EH (cell line): ENCODE measurements at regions not wholly inside any gene's neighbourhood (a gene's known extent, or its start where the extent isn't known, plus 50 kb on each side); places are given as distances from the start of the nearest gene placed in this dataset.
"Not testable (repeated sequence)": the region's sequence is repeated elsewhere in the genome, so short reads cannot be mapped to it uniquely, and the experiment has no call there.

Experiments used
- DNase-seq: peaks from one replicate; pipeline ENCODE4 v3.0.0-alpha.2; 2015; ENCODE audit warnings: low read depth

- no peak for DNase-seq
These were observed 981.1 kb downstream of the SLC6A15 start for GRCh38 chr12:83931451-83931850.

DNA sequence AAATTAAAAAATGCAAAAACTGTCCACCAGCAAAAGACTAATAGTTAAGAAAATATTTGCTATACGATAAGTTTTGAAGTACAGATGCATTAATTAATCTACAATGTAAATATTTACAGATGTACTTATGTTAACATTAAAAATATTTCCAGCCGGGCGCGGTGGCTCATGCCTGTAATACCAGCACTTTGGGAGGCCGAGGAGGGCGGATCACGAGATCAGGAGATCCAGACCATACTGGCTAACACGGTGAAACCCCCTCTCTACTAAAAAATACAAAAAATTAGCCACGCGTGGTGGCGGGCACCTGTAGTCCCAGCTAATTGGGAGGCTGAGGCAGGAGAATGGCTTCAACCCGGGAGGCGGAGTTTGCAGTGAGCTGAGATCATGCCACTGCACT is 982.8 kb downstream of the SLC6A15 start:
- DNase-seq: not testable (repeated sequence)

- no peak for DNase-seq
These were observed 991.6 kb downstream of the SLC6A15 start for GRCh38 chr12:83920821-83921547.

- DNase-seq: no peak
These were observed 993.5 kb downstream of the SLC6A15 start for GRCh38 chr12:83919081-83919480.

GRCh38 chr12:83904175-83904574 is 1008.4 kb downstream of the SLC6A15 start:
- no peak for DNase-seq

DNA sequence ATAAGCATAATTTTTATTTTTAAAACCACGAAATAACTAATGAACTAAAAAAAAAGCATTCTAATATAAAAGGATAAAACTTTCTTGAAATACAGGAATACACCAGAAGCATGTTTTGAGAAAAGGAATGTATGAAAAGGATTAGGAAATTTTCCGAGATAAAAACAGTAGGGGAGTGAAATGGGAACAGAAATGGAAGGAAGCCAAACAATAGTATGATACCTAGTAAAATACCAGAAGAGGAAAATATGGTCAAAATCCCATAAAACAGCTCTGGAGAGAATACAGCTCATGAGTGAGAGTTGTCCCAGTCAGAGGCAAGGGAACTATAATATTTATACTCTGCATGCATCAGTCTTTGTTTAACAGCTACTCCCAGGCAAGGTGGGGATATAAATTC is 1016.2 kb downstream of the SLC6A15 start:
- DNase-seq: peak; percentile 26

DNA sequence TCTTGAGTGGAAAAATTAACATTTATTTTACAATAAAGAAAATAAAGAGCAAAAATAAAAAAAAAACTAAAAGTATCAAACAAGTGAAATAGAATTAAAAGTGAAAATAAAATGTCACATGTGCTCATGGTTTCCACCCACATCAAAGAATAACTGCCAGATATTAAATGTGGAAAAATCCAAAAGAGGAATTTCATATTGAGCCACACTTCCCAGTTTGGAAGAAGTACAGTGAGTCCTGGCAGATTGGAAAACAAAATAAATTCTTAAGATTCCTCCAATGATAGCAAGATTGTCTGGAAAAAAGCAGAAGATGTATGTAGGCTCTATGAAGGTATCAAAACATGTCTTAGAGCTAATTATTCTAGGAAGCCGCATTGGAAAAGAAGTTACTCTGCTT is 1019.5 kb downstream of the SLC6A15 start:
- DNase-seq: no peak

- no peak for DNase-seq
These were observed 1022.9 kb downstream of the SLC6A15 start for GRCh38 chr12:83889745-83890144.

GRCh38 chr12:83886479-83886878 is 1026.1 kb downstream of the SLC6A15 start:
- DNase-seq: no peak

DNA sequence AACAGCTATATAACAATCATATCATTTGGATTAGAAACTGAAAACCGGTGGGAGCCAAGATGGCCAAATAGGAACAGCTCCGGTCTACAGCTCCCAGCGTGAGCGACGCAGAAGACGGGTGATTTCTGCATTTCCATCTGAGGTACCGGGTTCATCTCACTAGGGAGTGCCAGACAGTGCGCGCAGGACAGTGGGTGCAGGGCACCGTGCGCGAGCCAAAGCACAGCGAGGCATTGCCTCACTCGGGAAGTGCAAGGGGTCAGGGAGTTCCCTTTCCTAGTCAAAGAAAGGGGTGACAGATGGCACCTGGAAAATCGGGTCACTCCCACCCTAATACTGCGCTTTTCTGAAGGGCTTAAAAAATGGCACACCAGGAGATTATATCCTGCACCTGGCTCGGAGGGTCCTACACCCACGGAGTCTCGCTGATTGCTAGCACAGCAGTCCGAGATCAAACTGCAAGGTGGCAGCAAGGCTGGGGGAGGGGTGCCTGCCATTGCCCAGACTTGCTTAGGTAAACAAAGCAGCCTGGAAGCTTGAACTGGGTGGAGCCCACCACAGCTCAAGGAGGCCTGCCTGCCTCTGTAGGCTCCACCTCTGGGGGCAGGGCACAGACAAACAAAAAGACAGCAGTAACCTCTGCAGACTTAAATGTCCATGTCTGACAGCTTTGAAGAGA is 1041.5 kb downstream of the SLC6A15 start:
- not testable (repeated sequence) for DNase-seq

DNA sequence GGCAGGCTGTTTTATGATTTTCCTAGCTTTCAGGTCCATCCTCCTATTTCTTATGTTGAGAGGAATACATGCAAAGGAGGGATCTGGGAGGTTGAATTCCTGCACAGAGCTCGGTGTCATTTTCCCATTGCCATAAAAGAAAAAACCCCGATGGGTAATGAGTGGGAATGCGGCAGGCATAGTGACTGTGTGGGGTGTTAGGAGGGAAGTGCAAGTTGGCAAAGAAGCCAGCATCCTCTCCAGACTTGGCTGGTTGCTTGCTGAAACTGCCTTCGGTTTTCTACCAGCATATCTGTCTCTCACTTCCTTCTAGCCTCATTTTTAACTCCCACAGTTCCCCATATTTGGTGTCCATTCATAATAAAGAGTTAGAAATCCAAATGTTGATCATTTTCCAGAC is 1046.1 kb downstream of the SLC6A15 start:
- no peak for DNase-seq

DNA sequence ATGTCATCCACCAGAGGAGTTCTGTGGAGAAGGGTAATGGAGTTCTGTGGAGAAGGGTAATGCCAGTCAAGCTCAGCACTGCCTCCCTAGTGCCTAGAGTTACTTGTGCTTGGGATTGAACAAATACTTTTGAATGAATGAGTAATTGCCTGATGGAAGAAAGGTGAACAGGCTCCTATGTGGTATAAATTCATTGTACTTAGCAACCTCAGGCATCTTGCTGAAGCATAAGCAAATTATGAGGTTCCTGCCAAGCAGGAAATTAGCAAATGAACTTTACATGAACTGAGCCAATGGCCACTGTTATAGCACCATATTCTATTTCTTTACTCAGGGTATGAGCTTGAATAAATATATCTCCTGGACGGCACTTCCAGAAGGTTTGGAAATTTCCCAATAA is 1047.2 kb downstream of the SLC6A15 start:
- DNase-seq: peak; percentile 19

- peak; percentile 28 for DNase-seq
These were observed 1048.5 kb downstream of the SLC6A15 start for GRCh38 chr12:83864054-83864453.

DNA sequence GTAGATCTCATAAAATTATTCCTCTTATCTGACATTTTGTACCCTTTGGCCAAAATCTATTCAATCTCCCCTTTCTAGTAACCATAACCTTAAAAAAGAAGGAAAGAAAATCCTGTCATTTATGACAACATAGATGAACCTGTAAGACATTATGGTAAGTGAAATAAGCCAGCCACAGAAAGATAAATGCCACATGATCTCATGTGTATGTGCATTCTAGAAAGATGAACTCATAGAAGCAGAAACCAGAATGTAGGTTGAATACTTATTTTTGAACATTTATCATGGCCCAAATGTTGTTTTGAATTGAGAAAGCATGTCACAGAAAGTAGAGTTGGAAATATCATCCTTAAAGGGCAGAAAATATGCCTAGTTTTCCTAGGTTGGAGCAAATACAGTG is 1053.6 kb downstream of the SLC6A15 start:
- no peak for DNase-seq

- no peak for DNase-seq
These were observed 1055.8 kb downstream of the SLC6A15 start for GRCh38 chr12:83856803-83857202.

GRCh38 chr12:83850531-83850930 is 1062.1 kb downstream of the SLC6A15 start:
- DNase-seq: peak; percentile 19

GRCh38 chr12:83848702-83849101 is 1063.9 kb downstream of the SLC6A15 start:
- DNase-seq: no peak

DNA sequence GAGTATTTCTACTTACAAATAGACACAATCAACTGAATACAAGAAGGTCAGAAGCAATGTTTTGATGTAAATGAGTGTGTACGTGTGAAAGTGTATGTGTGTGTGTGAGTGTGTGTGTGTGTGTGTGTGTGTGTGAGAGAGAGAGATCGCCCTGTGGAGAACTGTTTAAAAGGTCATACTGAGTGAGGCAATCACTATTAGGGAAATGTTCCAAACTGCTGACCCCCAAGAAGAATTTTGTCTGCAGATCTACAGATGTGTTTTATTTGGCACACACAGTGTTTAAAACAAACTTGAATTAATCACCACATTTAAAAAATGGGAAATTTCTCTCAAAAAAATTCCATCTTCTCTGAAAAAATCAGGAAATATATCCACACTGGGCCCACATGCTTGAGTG is 1069.1 kb downstream of the SLC6A15 start:
- peak; percentile 52 for DNase-seq

DNA sequence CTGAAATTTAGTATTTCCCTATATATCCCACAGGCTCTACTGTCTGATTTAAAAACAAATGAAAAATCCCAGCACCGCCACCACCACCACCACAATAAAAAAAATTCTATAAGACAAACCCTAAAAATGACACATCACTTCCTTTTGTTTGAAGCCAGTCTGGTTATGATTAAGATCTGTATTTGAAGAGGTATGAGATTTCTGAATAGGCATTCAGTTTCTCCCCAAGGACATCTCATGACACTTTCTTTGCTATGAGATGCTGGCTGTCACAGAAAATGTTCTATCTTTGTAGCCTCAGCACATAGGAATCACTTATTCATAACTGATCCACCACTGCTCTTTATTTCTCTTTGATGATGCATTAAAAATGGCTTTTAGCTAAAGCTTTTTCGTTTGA is 1071.0 kb downstream of the SLC6A15 start:
- peak; percentile 32 for DNase-seq

DNA sequence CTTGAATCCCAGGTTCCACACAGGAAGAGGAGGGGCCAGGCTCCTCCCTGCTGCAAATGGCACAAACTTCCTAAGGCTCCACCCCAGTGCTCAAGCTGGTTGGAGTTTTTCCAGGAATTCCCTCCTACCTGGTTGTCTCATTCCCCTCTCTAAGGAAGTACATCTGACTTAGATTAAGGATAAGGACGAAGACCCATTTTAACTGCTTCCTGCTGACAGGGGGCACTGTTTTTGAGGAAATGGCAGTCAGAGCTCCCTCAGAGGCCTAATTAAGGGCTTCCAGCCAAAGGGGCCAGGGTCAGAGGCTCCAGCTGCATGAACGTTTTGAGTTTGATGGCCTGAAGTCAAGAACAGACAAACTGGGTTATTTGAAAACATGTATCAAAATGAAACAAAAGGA is 1084.7 kb downstream of the SLC6A15 start:
- peak; percentile 9 for DNase-seq

- peak; percentile 20 for DNase-seq
These were observed 1085.4 kb downstream of the SLC6A15 start for GRCh38 chr12:83827193-83827592.

GRCh38 chr12:83826112-83826511 is 1086.5 kb downstream of the SLC6A15 start:
- peak; percentile 57 for DNase-seq

- peak; percentile 9 for DNase-seq
These were observed 1089.1 kb downstream of the SLC6A15 start for GRCh38 chr12:83823386-83824045.
